Effector memory CD8-positive, alpha-beta T cell (primary cell): ENCODE measurements at regions not wholly inside any gene's neighbourhood (a gene's known extent, or its start where the extent isn't known, plus 50 kb on each side); places are given as distances from the start of the nearest gene placed in this dataset.

Experiments used
- ATAC-seq: fragments of 150-1000 bp; cut with Tn5 transposase; replicated peaks from 2 replicates; pipeline ENCODE4 v1.10.0; 2021; ENCODE audit warnings: mild to moderate bottlenecking, moderate library complexity
- DNase-seq, 3 experiments: peaks; one replicate each; pipeline ENCODE4 v3.0.0; 2021
- H3K27ac Mint-ChIP-seq, 2 donors: one replicate each; pipeline ENCODE4 v1.8.0; 2022; ENCODE audit warnings: mild to moderate bottlenecking in 2 of 2, mixed read lengths in 2 of 2, moderate library complexity in 2 of 2
- H3K27me3 Mint-ChIP-seq, 2 donors: one replicate each; pipeline ENCODE4 v1.8.0; 2022; ENCODE audit warnings: mixed read lengths in 2 of 2
- H3K36me3 Mint-ChIP-seq: one replicate; pipeline ENCODE4 v1.8.0; 2022; ENCODE audit warnings: mild to moderate bottlenecking, moderate library complexity, mixed read lengths; ENCODE audit not compliant: insufficient read depth
- H3K4me1 Mint-ChIP-seq, 2 donors: one replicate each; pipeline ENCODE4 v1.8.0; 2022; ENCODE audit warnings: low read depth in 2 of 2, mixed read lengths in 2 of 2
- H3K4me3 Mint-ChIP-seq, 2 donors: one replicate each; pipeline ENCODE4 v1.8.0; 2022; ENCODE audit warnings: mild to moderate bottlenecking in 2 of 2, mixed read lengths in 2 of 2, moderate library complexity in 2 of 2
- H3K9me3 Mint-ChIP-seq, 2 donors: one replicate each; pipeline ENCODE4 v1.8.0; 2022; ENCODE audit warnings: mixed read lengths in 2 of 2

- no peaks in the 10 kb centered on the region for H3K36me3 Mint-ChIP-seq
- H3K27me3 Mint-ChIP-seq: no peaks in the 10 kb centered on the region
- DNase-seq: no peak
- H3K9me3 Mint-ChIP-seq: peaks cover 5 to 10% of the 10 kb centered on the region in 2 donors
- ATAC-seq: no peak
- H3K27ac Mint-ChIP-seq: no peak overlapping the region
- H3K4me1 Mint-ChIP-seq: no peaks in the 10 kb centered on the region
- no peak overlapping the region for H3K4me3 Mint-ChIP-seq
These were observed 271.0 kb downstream of the TMEM161B start for GRCh38 chr5:87997662-87998061.

GRCh38 chr5:87966213-87966612 lies 302.4 kb downstream of the TMEM161B start:
- Mint-ChIP-seq H3K4me3 (no peak overlapping the region), H3K36me3 (no peaks in the 10 kb centered on the region), H3K9me3 (no peaks in the 10 kb centered on the region), H3K4me1 (no peaks in the 10 kb centered on the region), H3K27ac (no peak overlapping the region), H3K27me3 (peaks cover 0 to 6% of the 10 kb centered on the region in 2 donors)
- no peak for DNase-seq
- ATAC-seq: no peak

- DNase-seq: no peak
- H3K4me1 Mint-ChIP-seq: no peaks in the 10 kb centered on the region
- no peak overlapping the region for H3K4me3 Mint-ChIP-seq
- no peak for ATAC-seq
- no peaks in the 10 kb centered on the region for H3K36me3 Mint-ChIP-seq
- H3K27me3 Mint-ChIP-seq: peaks cover 0 to 5% of the 10 kb centered on the region in 2 donors
- H3K9me3 Mint-ChIP-seq: no peaks in the 10 kb centered on the region
- H3K27ac Mint-ChIP-seq: no peak overlapping the region
These were observed 314.5 kb downstream of the TMEM161B start for GRCh38 chr5:87954121-87954520.

- Mint-ChIP-seq H3K9me3 (no peaks in the 10 kb centered on the region), H3K27me3 (peaks cover 0 to 5% of the 10 kb centered on the region in 2 donors), H3K27ac (no peak overlapping the region), H3K4me1 (no peaks in the 10 kb centered on the region), H3K4me3 (no peak overlapping the region), H3K36me3 (no peaks in the 10 kb centered on the region)
- ATAC-seq (no peak), DNase-seq (no peak)
These were observed 317.0 kb downstream of the TMEM161B start for GRCh38 chr5:87951661-87952060.

- no peak overlapping the region for H3K27ac Mint-ChIP-seq
- DNase-seq: no peak
- ATAC-seq: no peak
- no peak overlapping the region for H3K4me3 Mint-ChIP-seq
- peaks cover 3 to 5% of the 10 kb centered on the region in 2 donors for H3K27me3 Mint-ChIP-seq
- H3K9me3 Mint-ChIP-seq: no peaks in the 10 kb centered on the region
- H3K4me1 Mint-ChIP-seq: no peaks in the 10 kb centered on the region
- no peaks in the 10 kb centered on the region for H3K36me3 Mint-ChIP-seq
These were observed 318.7 kb downstream of the TMEM161B start for GRCh38 chr5:87949676-87950631.

- H3K36me3 Mint-ChIP-seq: no peaks in the 10 kb centered on the region
- DNase-seq: no peak
- peaks cover 0 to 6% of the 10 kb centered on the region in 2 donors for H3K27me3 Mint-ChIP-seq
- no peaks in the 10 kb centered on the region for H3K4me1 Mint-ChIP-seq
- no peak overlapping the region for H3K4me3 Mint-ChIP-seq
- H3K27ac Mint-ChIP-seq: no peak overlapping the region
- no peak for ATAC-seq
- no peaks in the 10 kb centered on the region for H3K9me3 Mint-ChIP-seq
These were observed 320.2 kb downstream of the TMEM161B start for GRCh38 chr5:87948486-87948885.

- Mint-ChIP-seq H3K27me3 (peaks cover 0 to 6% of the 10 kb centered on the region in 2 donors), H3K4me3 (no peak overlapping the region), H3K9me3 (no peaks in the 10 kb centered on the region), H3K27ac (no peak overlapping the region), H3K36me3 (no peaks in the 10 kb centered on the region), H3K4me1 (no peaks in the 10 kb centered on the region)
- ATAC-seq: no peak
- no peak for DNase-seq
These were observed 322.4 kb downstream of the TMEM161B start for GRCh38 chr5:87946271-87946670.

GRCh38 chr5:87945286-87945650 lies 323.4 kb downstream of the TMEM161B start:
- H3K27me3 Mint-ChIP-seq: peaks cover 0 to 6% of the 10 kb centered on the region in 2 donors
- H3K4me3 Mint-ChIP-seq: no peak overlapping the region
- DNase-seq: no peak
- ATAC-seq: no peak
- H3K4me1 Mint-ChIP-seq: no peaks in the 10 kb centered on the region
- no peak overlapping the region for H3K27ac Mint-ChIP-seq
- no peaks in the 10 kb centered on the region for H3K36me3 Mint-ChIP-seq
- H3K9me3 Mint-ChIP-seq: no peaks in the 10 kb centered on the region

- Mint-ChIP-seq H3K36me3 (no peaks in the 10 kb centered on the region), H3K4me3 (no peak overlapping the region), H3K9me3 (no peaks in the 10 kb centered on the region), H3K4me1 (no peaks in the 10 kb centered on the region), H3K27ac (no peak overlapping the region), H3K27me3 (peaks cover 0 to 6% of the 10 kb centered on the region in 2 donors)
- ATAC-seq (no peak), DNase-seq (no peak)
These were observed 323.9 kb downstream of the TMEM161B start for GRCh38 chr5:87944553-87945285.

- no peak for ATAC-seq
- Mint-ChIP-seq H3K27me3 (peaks cover 0 to 6% of the 10 kb centered on the region in 2 donors), H3K4me1 (no peaks in the 10 kb centered on the region), H3K9me3 (peaks cover 1 to 10% of the 10 kb centered on the region in 2 donors), H3K27ac (no peak overlapping the region), H3K36me3 (no peaks in the 10 kb centered on the region), H3K4me3 (no peak overlapping the region)
- DNase-seq: no peak
These were observed 327.9 kb downstream of the TMEM161B start for GRCh38 chr5:87940775-87941174.

- no peaks in the 10 kb centered on the region for H3K4me1 Mint-ChIP-seq
- H3K9me3 Mint-ChIP-seq: peaks cover 3 to 10% of the 10 kb centered on the region in 2 donors
- no peak for DNase-seq
- H3K36me3 Mint-ChIP-seq: no peaks in the 10 kb centered on the region
- ATAC-seq: no peak
- no peak overlapping the region for H3K27ac Mint-ChIP-seq
- H3K27me3 Mint-ChIP-seq: no peaks in the 10 kb centered on the region
- no peak overlapping the region for H3K4me3 Mint-ChIP-seq
These were observed 332.0 kb downstream of the TMEM161B start for GRCh38 chr5:87936667-87937066.

- H3K27ac Mint-ChIP-seq: no peak overlapping the region
- no peak for DNase-seq
- H3K4me1 Mint-ChIP-seq: no peaks in the 10 kb centered on the region
- no peak overlapping the region for H3K4me3 Mint-ChIP-seq
- H3K27me3 Mint-ChIP-seq: no peaks in the 10 kb centered on the region
- no peaks in the 10 kb centered on the region for H3K36me3 Mint-ChIP-seq
- peaks cover 0 to 13% of the 10 kb centered on the region in 2 donors for H3K9me3 Mint-ChIP-seq
- ATAC-seq: no peak
These were observed 344.2 kb downstream of the TMEM161B start for GRCh38 chr5:87924436-87924835.

GRCh38 chr5:87916320-87916719 lies 352.3 kb downstream of the TMEM161B start:
- no peaks in the 10 kb centered on the region for H3K4me1 Mint-ChIP-seq
- no peaks in the 10 kb centered on the region for H3K27me3 Mint-ChIP-seq
- ATAC-seq (no peak), DNase-seq (no peak)
- H3K4me3 Mint-ChIP-seq: no peak overlapping the region
- H3K27ac Mint-ChIP-seq: no peak overlapping the region
- no peaks in the 10 kb centered on the region for H3K36me3 Mint-ChIP-seq
- peaks cover 0 to 10% of the 10 kb centered on the region in 2 donors for H3K9me3 Mint-ChIP-seq

GRCh38 chr5:87912419-87912818 lies 356.2 kb downstream of the TMEM161B start:
- ATAC-seq (no peak), DNase-seq (no peak)
- Mint-ChIP-seq H3K4me1 (no peaks in the 10 kb centered on the region), H3K36me3 (no peaks in the 10 kb centered on the region), H3K4me3 (no peak overlapping the region), H3K27ac (no peak overlapping the region), H3K27me3 (no peaks in the 10 kb centered on the region), H3K9me3 (peaks cover 0 to 10% of the 10 kb centered on the region in 2 donors)
